ENCODE measurements at regions not wholly inside any gene's neighbourhood (a gene's known extent, or its start where the extent isn't known, plus 50 kb on each side); places are given as distances from the start of the nearest gene placed in this dataset.

DNA sequence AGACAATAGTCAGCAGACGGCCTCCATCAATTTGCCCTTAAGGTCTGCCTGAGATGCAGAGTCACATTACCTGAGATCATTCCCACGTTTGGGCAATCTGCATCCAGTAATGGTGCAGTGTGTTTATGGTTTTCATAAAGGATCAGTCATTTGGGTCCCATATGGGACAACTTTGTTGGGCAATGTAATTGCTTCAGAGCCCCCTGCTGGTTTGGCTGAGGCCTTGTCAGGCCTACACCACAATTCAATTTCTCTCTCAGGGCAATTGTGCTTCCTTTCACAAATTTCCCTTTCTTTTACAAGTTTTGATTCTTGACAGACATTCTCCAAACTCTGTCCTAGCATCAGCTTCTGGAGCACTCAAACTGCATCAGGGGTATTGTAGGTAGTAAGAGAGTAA lies 191.2 kb upstream of the SSTR1 start:
- ATAC-seq: no peak
- Histone ChIP-seq H3K27ac (ENCODE audit: low read length) (no peak overlapping the region), H3K36me3 (ENCODE audit: control insufficient read depth, insufficient read depth, low read length) (no peaks in the 10 kb centered on the region), H3K4me3 (ENCODE audit: low read depth in 2 of 2, low read length in 2 of 2) (no peak overlapping the region), H3K4me1 (ENCODE audit: control insufficient read depth, insufficient read depth, low read length) (no peaks in the 10 kb centered on the region), H3K27me3 (ENCODE audit: control insufficient read depth, insufficient read depth, low read length) (no peaks in the 10 kb centered on the region), H3K9me3 (ENCODE audit: control insufficient read depth, insufficient read depth, low read depth, low read length) (no peaks in the 10 kb centered on the region)
- in situ Hi-C loops (cut with HindIII; ENCODE audit: low pct_unique_long_range_greater_than_20kb, low sequenced_read_pairs) (no loop called here), intact Hi-C loops (cut with micrococcal nuclease; ENCODE audit: unreplicated experiment) (no loop called here)
- TF ChIP-seq, protein P1, sequence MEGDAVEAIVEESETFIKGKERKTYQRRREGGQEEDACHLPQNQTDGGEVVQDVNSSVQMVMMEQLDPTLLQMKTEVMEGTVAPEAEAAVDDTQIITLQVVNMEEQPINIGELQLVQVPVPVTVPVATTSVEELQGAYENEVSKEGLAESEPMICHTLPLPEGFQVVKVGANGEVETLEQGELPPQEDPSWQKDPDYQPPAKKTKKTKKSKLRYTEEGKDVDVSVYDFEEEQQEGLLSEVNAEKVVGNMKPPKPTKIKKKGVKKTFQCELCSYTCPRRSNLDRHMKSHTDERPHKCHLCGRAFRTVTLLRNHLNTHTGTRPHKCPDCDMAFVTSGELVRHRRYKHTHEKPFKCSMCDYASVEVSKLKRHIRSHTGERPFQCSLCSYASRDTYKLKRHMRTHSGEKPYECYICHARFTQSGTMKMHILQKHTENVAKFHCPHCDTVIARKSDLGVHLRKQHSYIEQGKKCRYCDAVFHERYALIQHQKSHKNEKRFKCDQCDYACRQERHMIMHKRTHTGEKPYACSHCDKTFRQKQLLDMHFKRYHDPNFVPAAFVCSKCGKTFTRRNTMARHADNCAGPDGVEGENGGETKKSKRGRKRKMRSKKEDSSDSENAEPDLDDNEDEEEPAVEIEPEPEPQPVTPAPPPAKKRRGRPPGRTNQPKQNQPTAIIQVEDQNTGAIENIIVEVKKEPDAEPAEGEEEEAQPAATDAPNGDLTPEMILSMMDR (IDR thresholded peaks at IDR 0.05): 0 out of 2 replicates have a peak, but pooled peaks have one; percentile 13
- no peak for TF ChIP-seq SIN3A (IDR thresholded peaks at IDR 0.05; ENCODE audit: borderline replicate concordance, insufficient read depth, low read depth, low read length)
- ChIA-PET POLR2A (no interaction called here), CTCF (no interaction called here)
- BruUV-seq (replicated peaks): no TSS peak
- no peak for DNase-seq (ENCODE audit: low read depth, low spot score)

DNA sequence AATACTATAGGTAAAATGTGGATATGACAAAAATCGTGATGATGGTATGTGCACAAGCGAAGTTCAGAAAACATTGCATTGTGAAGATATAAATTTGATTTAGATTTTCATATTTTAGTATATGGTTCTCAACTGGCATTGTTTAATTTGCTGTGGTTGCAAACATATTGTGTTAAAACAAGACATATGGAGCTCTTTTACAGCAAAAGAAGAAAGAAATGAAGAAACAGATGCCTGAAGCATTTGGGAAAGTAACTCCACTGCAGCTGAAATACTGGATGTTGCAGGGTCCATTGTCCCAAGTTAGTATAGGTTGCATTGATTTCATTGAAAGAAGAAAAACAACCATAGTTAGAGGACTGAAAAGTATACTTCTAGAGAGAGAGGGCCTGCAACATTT lies 185.8 kb upstream of the SSTR1 start:
- BruUV-seq (replicated peaks): no TSS peak
- ChIA-PET CTCF (no interaction called here), POLR2A (no interaction called here)
- intact Hi-C loops (cut with micrococcal nuclease; ENCODE audit: unreplicated experiment) (no loop called here), in situ Hi-C loops (cut with HindIII; ENCODE audit: low pct_unique_long_range_greater_than_20kb, low sequenced_read_pairs) (no loop called here)
- no peak for ATAC-seq
- H3K4me1 ChIP-seq (ENCODE audit: control insufficient read depth, insufficient read depth, low read length): no peaks in the 10 kb centered on the region
- H3K36me3 ChIP-seq (ENCODE audit: control insufficient read depth, insufficient read depth, low read length): no peaks in the 10 kb centered on the region
- H3K9me3 ChIP-seq (ENCODE audit: control insufficient read depth, insufficient read depth, low read depth, low read length): no peaks in the 10 kb centered on the region
- no peak overlapping the region for H3K4me3 ChIP-seq (ENCODE audit: low read depth in 2 of 2, low read length in 2 of 2)
- TF ChIP-seq SIN3A (IDR thresholded peaks at IDR 0.05; ENCODE audit: borderline replicate concordance, insufficient read depth, low read depth, low read length) (no peak), POLR2AphosphoS5 (IDR thresholded peaks at IDR 0.05; ENCODE audit: low read depth, low read length) (no peak), TCF7L2 (IDR thresholded peaks at IDR 0.05; ENCODE audit: low read depth, low read length) (no peak)
- TF ChIP-seq, protein P2, sequence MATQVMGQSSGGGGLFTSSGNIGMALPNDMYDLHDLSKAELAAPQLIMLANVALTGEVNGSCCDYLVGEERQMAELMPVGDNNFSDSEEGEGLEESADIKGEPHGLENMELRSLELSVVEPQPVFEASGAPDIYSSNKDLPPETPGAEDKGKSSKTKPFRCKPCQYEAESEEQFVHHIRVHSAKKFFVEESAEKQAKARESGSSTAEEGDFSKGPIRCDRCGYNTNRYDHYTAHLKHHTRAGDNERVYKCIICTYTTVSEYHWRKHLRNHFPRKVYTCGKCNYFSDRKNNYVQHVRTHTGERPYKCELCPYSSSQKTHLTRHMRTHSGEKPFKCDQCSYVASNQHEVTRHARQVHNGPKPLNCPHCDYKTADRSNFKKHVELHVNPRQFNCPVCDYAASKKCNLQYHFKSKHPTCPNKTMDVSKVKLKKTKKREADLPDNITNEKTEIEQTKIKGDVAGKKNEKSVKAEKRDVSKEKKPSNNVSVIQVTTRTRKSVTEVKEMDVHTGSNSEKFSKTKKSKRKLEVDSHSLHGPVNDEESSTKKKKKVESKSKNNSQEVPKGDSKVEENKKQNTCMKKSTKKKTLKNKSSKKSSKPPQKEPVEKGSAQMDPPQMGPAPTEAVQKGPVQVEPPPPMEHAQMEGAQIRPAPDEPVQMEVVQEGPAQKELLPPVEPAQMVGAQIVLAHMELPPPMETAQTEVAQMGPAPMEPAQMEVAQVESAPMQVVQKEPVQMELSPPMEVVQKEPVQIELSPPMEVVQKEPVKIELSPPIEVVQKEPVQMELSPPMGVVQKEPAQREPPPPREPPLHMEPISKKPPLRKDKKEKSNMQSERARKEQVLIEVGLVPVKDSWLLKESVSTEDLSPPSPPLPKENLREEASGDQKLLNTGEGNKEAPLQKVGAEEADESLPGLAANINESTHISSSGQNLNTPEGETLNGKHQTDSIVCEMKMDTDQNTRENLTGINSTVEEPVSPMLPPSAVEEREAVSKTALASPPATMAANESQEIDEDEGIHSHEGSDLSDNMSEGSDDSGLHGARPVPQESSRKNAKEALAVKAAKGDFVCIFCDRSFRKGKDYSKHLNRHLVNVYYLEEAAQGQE (IDR thresholded peaks at IDR 0.05; ENCODE audit: insufficient read depth in 1 of 2, low read depth in 2 of 2, low read length in 1 of 2): no peak
- TF ChIP-seq, protein P1 (IDR thresholded peaks at IDR 0.05): no peak
- no peaks in the 10 kb centered on the region for H3K27me3 ChIP-seq (ENCODE audit: control insufficient read depth, insufficient read depth, low read length)
- no peak overlapping the region for H3K27ac ChIP-seq (ENCODE audit: low read length)
- no peak for DNase-seq (ENCODE audit: low read depth, low spot score)

DNA sequence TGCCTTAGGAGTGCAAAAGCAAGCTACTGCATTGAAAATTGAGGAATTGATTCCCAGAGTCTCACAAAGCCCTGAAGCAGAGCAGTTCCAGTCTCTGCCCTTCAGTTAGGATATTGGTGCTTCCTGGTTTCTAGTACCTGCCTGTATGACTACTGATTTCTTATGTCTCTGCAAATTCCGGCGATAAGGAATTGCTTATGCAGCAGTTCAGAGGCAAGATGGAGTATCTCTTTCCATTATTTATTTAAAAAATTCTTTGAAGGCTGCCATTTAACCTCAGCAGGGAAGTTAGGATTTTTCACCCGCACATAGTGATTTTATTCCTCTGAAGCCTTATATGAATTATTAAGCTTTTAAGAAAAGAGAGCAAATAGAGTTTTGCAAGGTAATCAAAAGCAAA lies 184.9 kb upstream of the SSTR1 start:
- ATAC-seq (no peak), DNase-seq (ENCODE audit: low read depth, low spot score) (no peak)
- Histone ChIP-seq H3K27ac (ENCODE audit: low read length) (no peak overlapping the region), H3K4me1 (ENCODE audit: control insufficient read depth, insufficient read depth, low read length) (no peaks in the 10 kb centered on the region), H3K4me3 (ENCODE audit: low read depth in 2 of 2, low read length in 2 of 2) (no peak overlapping the region), H3K36me3 (ENCODE audit: control insufficient read depth, insufficient read depth, low read length) (no peaks in the 10 kb centered on the region), H3K9me3 (ENCODE audit: control insufficient read depth, insufficient read depth, low read depth, low read length) (no peaks in the 10 kb centered on the region), H3K27me3 (ENCODE audit: control insufficient read depth, insufficient read depth, low read length) (no peaks in the 10 kb centered on the region)
- intact Hi-C loops (cut with micrococcal nuclease; ENCODE audit: unreplicated experiment) (no loop called here), in situ Hi-C loops (cut with HindIII; ENCODE audit: low pct_unique_long_range_greater_than_20kb, low sequenced_read_pairs) (no loop called here)
- ChIA-PET CTCF (no interaction called here), POLR2A (no interaction called here)
- BruUV-seq (replicated peaks): no TSS peak
- TF ChIP-seq, protein P2 (IDR thresholded peaks at IDR 0.05; ENCODE audit: insufficient read depth in 1 of 2, low read depth in 2 of 2, low read length in 1 of 2): no peak
- TF ChIP-seq, protein P1 (IDR thresholded peaks at IDR 0.05): no peak
- no peak for TF ChIP-seq POLR2AphosphoS5 (IDR thresholded peaks at IDR 0.05; ENCODE audit: low read depth, low read length)
- TF ChIP-seq SIN3A (IDR thresholded peaks at IDR 0.05; ENCODE audit: borderline replicate concordance, insufficient read depth, low read depth, low read length): no peak
- no peak for TF ChIP-seq TCF7L2 (IDR thresholded peaks at IDR 0.05; ENCODE audit: low read depth, low read length)
